Ishikawa (cell line): ENCODE measurements at regions not wholly inside any gene's neighbourhood (a gene's known extent, or its start where the extent isn't known, plus 50 kb on each side); places are given as distances from the start of the nearest gene placed in this dataset.

Experiments used
- CEBPB ChIP-seq: IDR thresholded peaks from 2 replicates; pipeline ENCODE4 v1.6.1; 2012
- CREB1 ChIP-seq: IDR thresholded peaks from 2 replicates; pipeline ENCODE4 v1.6.1; 2012; ENCODE audit warnings: low read depth
- EGR1 ChIP-seq: IDR thresholded peaks from 2 replicates; pipeline ENCODE4 v1.6.1; 2012
- EP300 ChIP-seq: IDR thresholded peaks from 2 replicates; pipeline ENCODE4 v1.6.1; 2012; ENCODE audit warnings: borderline replicate concordance
- FOXM1 ChIP-seq: IDR thresholded peaks from 2 replicates; pipeline ENCODE4 v1.6.1; 2012; ENCODE audit warnings: low read depth, borderline replicate concordance
- MAX ChIP-seq: IDR thresholded peaks from 2 replicates; pipeline ENCODE4 v1.6.1; 2012
- NFIC ChIP-seq: IDR thresholded peaks from 2 replicates; pipeline ENCODE4 v1.6.1; 2012
- RAD21 ChIP-seq: IDR thresholded peaks from 2 replicates; pipeline ENCODE4 v1.6.1; 2012; ENCODE audit warnings: low read depth
- TAF1 ChIP-seq: IDR thresholded peaks from 2 replicates; pipeline ENCODE4 v1.6.1; 2012; ENCODE audit warnings: low read depth, mild to moderate bottlenecking
- TCF12 ChIP-seq: IDR thresholded peaks from 2 replicates; pipeline ENCODE4 v1.6.1; 2012; ENCODE audit warnings: low read depth
- TEAD4 ChIP-seq: IDR thresholded peaks from 2 replicates; pipeline ENCODE4 v1.6.1; 2012
- USF1 ChIP-seq: IDR thresholded peaks from 2 replicates; pipeline ENCODE4 v1.6.1; 2012
- YY1 ChIP-seq: IDR thresholded peaks from 2 replicates; pipeline ENCODE4 v1.6.1; 2012; ENCODE audit warnings: low read depth
- ZBTB7A ChIP-seq: IDR thresholded peaks from 2 replicates; pipeline ENCODE4 v1.6.1; 2012; ENCODE audit warnings: low read depth
- TF ChIP-seq, protein P1 (sequence below): IDR thresholded peaks from 2 replicates; pipeline ENCODE4 v1.6.1; 2012; ENCODE audit warnings: low read depth, mild to moderate bottlenecking

DNA sequence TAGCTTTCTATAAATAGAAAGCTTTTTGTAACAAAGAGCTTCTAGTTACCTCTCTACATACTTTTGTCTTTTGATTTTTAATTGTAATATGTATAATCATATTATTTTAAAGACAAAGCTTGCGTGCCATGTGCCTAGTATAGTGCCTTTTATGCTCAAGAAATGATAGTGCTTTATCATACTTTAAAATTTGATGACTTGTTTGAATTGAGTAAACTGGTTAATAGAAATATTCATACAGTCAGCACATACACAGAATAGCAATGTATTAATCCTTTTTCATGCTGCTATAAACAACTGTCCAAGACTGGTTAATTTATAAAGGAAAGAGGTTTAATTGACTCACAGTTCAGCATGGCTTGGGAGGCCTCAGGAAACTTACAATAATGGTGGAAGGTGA lies 313.0 kb downstream of the FRK start:
- TF ChIP-seq CEBPB (no peak), EP300 (no peak), RAD21 (no peak), MAX (no peak)

DNA sequence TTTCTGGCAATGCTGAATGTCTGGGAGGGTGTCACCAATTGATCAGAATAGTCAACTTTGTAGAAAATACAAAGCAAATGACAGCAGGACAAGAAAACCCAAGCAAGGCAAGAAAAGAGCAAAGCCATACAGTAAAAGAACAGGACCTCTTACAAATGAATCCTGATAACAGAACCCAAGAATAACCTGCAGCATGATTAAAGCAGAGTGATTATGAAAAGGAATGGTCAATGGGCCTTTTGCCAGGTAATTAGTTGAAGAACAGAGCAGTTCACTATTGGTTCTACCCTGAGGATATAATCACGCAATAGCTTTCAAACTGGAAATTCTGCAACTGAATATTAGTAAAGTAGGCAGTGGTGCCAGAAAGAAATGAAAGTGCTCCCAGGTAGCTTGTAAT lies 319.8 kb downstream of the FRK start:
- TF ChIP-seq USF1 = no peak
- TF ChIP-seq RAD21 = no peak
- no peak for TF ChIP-seq TCF12
- no peak for TF ChIP-seq EGR1
- TF ChIP-seq EP300 = no peak
- no peak for TF ChIP-seq ZBTB7A
- TF ChIP-seq CREB1 = no peak
- TF ChIP-seq NFIC = no peak
- no peak for TF ChIP-seq TAF1
- no peak for TF ChIP-seq MAX
- TF ChIP-seq TEAD4 = no peak
- no peak for TF ChIP-seq FOXM1

- no peak for TF ChIP-seq EGR1
- no peak for TF ChIP-seq RAD21
- no peak for TF ChIP-seq CREB1
- TF ChIP-seq FOXM1 = no peak
- TF ChIP-seq EP300 = no peak
- no peak for TF ChIP-seq YY1
- no peak for TF ChIP-seq NFIC
- TF ChIP-seq TCF12 = no peak
- TF ChIP-seq TAF1 = no peak
- TF ChIP-seq CEBPB = no peak
- TF ChIP-seq TEAD4 = no peak
- TF ChIP-seq USF1 = no peak
- no peak for TF ChIP-seq ZBTB7A
- TF ChIP-seq, protein P1, sequence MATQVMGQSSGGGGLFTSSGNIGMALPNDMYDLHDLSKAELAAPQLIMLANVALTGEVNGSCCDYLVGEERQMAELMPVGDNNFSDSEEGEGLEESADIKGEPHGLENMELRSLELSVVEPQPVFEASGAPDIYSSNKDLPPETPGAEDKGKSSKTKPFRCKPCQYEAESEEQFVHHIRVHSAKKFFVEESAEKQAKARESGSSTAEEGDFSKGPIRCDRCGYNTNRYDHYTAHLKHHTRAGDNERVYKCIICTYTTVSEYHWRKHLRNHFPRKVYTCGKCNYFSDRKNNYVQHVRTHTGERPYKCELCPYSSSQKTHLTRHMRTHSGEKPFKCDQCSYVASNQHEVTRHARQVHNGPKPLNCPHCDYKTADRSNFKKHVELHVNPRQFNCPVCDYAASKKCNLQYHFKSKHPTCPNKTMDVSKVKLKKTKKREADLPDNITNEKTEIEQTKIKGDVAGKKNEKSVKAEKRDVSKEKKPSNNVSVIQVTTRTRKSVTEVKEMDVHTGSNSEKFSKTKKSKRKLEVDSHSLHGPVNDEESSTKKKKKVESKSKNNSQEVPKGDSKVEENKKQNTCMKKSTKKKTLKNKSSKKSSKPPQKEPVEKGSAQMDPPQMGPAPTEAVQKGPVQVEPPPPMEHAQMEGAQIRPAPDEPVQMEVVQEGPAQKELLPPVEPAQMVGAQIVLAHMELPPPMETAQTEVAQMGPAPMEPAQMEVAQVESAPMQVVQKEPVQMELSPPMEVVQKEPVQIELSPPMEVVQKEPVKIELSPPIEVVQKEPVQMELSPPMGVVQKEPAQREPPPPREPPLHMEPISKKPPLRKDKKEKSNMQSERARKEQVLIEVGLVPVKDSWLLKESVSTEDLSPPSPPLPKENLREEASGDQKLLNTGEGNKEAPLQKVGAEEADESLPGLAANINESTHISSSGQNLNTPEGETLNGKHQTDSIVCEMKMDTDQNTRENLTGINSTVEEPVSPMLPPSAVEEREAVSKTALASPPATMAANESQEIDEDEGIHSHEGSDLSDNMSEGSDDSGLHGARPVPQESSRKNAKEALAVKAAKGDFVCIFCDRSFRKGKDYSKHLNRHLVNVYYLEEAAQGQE = no peak
- TF ChIP-seq MAX = no peak
Measured at GRCh38 chr6:115735610-115736009, 325.1 kb downstream of the FRK start.

DNA sequence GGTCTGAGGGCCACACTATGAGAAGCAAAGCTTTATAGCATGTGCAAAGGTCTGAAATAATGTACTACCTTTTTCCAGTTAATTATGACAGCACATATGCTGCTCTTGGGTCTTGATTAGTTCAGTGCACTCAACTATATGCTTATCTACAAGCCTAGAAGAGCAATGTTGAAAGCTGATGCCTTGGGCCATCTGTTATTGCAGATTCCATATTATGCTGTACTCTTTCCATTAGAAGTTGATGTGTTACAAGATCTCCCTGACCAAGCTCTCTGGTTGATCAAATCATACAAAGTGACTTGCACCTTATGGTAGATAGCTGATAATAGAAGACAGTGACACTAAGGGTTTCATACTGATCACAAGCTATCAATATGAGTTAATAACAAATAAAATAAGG lies 327.3 kb downstream of the FRK start:
- TF ChIP-seq TEAD4 (no peak), TAF1 (no peak), EGR1 (no peak), EP300 (no peak)
- TF ChIP-seq, protein P1 = no peak

GRCh38 chr6:115729036-115729435 lies 331.7 kb downstream of the FRK start:
- TF ChIP-seq YY1 (no peak), TCF12 (no peak), FOXM1 (no peak), RAD21 (no peak), EP300 (no peak), ZBTB7A (no peak), EGR1 (no peak), USF1 (no peak), CREB1 (no peak), NFIC (no peak), TAF1 (no peak), MAX (no peak), TEAD4 (no peak), CEBPB (no peak)
- TF ChIP-seq, protein P1 = no peak
